Neural cell (in vitro differentiated cells): ENCODE measurements at regions not wholly inside any gene's neighbourhood (a gene's known extent, or its start where the extent isn't known, plus 50 kb on each side); places are given as distances from the start of the nearest gene placed in this dataset.

Experiments
- H2AFZ ChIP-seq: fragments of 200-600, 300-800 bp; sonication (generic), shearing (Covaris generic); 2 replicates; pipeline ENCODE4 v1.6.0; 2014; ENCODE audit warnings: low read depth, mild to moderate bottlenecking, antibody characterized with exemption, low read length, moderate library complexity
- H3F3A ChIP-seq: fragments of 200-600 bp; shearing (Covaris generic); 2 replicates; pipeline ENCODE4 v1.6.1; 2016; ENCODE audit warnings: mild to moderate bottlenecking, moderate library complexity, mixed read lengths, antibody characterized with exemption, low read length; ENCODE audit not compliant: insufficient read depth, poor library complexity, severe bottlenecking
- H3K27ac ChIP-seq: fragments of 200-600, 300-800 bp; sonication (generic), shearing (Covaris generic); 2 replicates; pipeline ENCODE4 v1.5.1; 2014; ENCODE audit warnings: mild to moderate bottlenecking, low read length, moderate library complexity
- H3K27me3 ChIP-seq: fragments of 300-800, 200-600 bp; sonication (generic), shearing (Covaris generic); 2 replicates; pipeline ENCODE4 v1.6.0; 2014; ENCODE audit warnings: mild to moderate bottlenecking, low read depth, low read length, moderate library complexity; ENCODE audit not compliant: insufficient read depth
- H3K36me3 ChIP-seq: fragments of 300-800, 200-600 bp; sonication (generic), shearing (Covaris generic); 2 replicates; pipeline ENCODE4 v1.5.1; 2014; ENCODE audit warnings: mild to moderate bottlenecking, antibody characterized with exemption, low read length, moderate library complexity; ENCODE audit not compliant: insufficient read depth
- H3K4me2 ChIP-seq: fragments of 300-800, 200-600 bp; sonication (generic), shearing (Covaris generic); 2 replicates; pipeline ENCODE4 v1.6.0; 2014; ENCODE audit warnings: mild to moderate bottlenecking, low read length
- H3K4me3 ChIP-seq: fragments of 300-800, 200-600 bp; sonication (generic), shearing (Covaris generic); 2 replicates; pipeline ENCODE4 v1.5.1; 2014; ENCODE audit warnings: mild to moderate bottlenecking, low read length, moderate library complexity
- H3K79me2 ChIP-seq: fragments of 200-600 bp; shearing (Covaris generic); replicated peaks from 2 replicates; pipeline ENCODE4 v1.6.0; 2014; ENCODE audit warnings: mild to moderate bottlenecking, low read length, moderate library complexity; ENCODE audit not compliant: insufficient read depth
- H3K9ac ChIP-seq: fragments of 300-800, 200-600 bp; sonication (generic), shearing (Covaris generic); 2 replicates; pipeline ENCODE4 v1.6.1; 2016; ENCODE audit warnings: mild to moderate bottlenecking, low read length, mixed read lengths
- H3K9me2 ChIP-seq: fragments of 200-600 bp; shearing (Covaris generic); 2 replicates; pipeline ENCODE4 v1.6.1; 2016; ENCODE audit warnings: mild to moderate bottlenecking, low read length, mixed read lengths; ENCODE audit not compliant: insufficient read depth
- H3K9me3 ChIP-seq: fragments of 200-600, 300-800 bp; sonication (generic), shearing (Covaris generic); 2 replicates; pipeline ENCODE4 v1.6.1; 2016; ENCODE audit warnings: mild to moderate bottlenecking, mixed run types, low read length, moderate library complexity, mixed read lengths
- H4K20me1 ChIP-seq: fragments of 200-600 bp; shearing (Covaris generic); 2 replicates; pipeline ENCODE4 v1.6.1; 2016; ENCODE audit warnings: mild to moderate bottlenecking, mixed run types; ENCODE audit not compliant: insufficient read depth
- CTCF ChIP-seq: fragments of 450-650 bp; IDR thresholded peaks from 2 replicates; pipeline ENCODE4 v1.5.1; 2014; ENCODE audit warnings: antibody characterized with exemption, mild to moderate bottlenecking, moderate library complexity; ENCODE audit not compliant: poor library complexity, severe bottlenecking
- EP300 ChIP-seq: fragments of 450-650 bp; conservative IDR thresholded peaks from 2 replicates; pipeline ENCODE4 v1.6.1; 2014; ENCODE audit warnings: antibody characterized with exemption, mild to moderate bottlenecking, moderate library complexity; ENCODE audit not compliant: poor library complexity, severe bottlenecking
- EZH2 ChIP-seq: fragments of 200-600, 300-800 bp; shearing (Covaris generic), sonication (generic); IDR thresholded peaks from 2 replicates; pipeline ENCODE4 v1.6.1; 2014; ENCODE audit warnings: antibody characterized with exemption, low read length, borderline replicate concordance, mild to moderate bottlenecking; ENCODE audit not compliant: insufficient read depth, poor library complexity, severe bottlenecking
- MXI1 ChIP-seq: fragments of 450-650 bp; conservative IDR thresholded peaks from 2 replicates; pipeline ENCODE4 v1.6.1; 2014; ENCODE audit warnings: antibody characterized with exemption, mild to moderate bottlenecking; ENCODE audit not compliant: poor library complexity, severe bottlenecking
- POLR2AphosphoS5 ChIP-seq: IDR thresholded peaks from 2 replicates; pipeline ENCODE4 v1.6.1; 2012
- RAD21 ChIP-seq: fragments of 450-650 bp; conservative IDR thresholded peaks from 2 replicates; pipeline ENCODE4 v1.6.1; 2014; ENCODE audit warnings: antibody characterized with exemption, mild to moderate bottlenecking, moderate library complexity
- REST ChIP-seq: IDR thresholded peaks from 2 replicates; pipeline ENCODE4 v1.6.1; 2012; ENCODE audit warnings: borderline replicate concordance
- SMC3 ChIP-seq: fragments of 450-650 bp; conservative IDR thresholded peaks from 2 replicates; pipeline ENCODE4 v1.6.1; 2014; ENCODE audit warnings: antibody characterized with exemption, mild to moderate bottlenecking, moderate library complexity; ENCODE audit not compliant: poor library complexity
- TAF1 ChIP-seq: IDR thresholded peaks from 2 replicates; pipeline ENCODE4 v1.6.1; 2012; ENCODE audit warnings: low read depth

GRCh38 chr4:116449764-116450163 is 635.6 kb downstream of the TRAM1L1 start:
- Histone ChIP-seq H3K36me3 (no peaks in the 10 kb centered on the region), H3F3A (no peaks in the 10 kb centered on the region), H3K27me3 (no peaks in the 10 kb centered on the region), H3K4me3 (no peak overlapping the region), H3K9ac (no peak overlapping the region), H4K20me1 (no peaks in the 10 kb centered on the region), H3K9me2 (no peaks in the 10 kb centered on the region), H3K4me2 (no peak overlapping the region), H3K79me2 (no peaks in the 10 kb centered on the region), H3K27ac (no peak overlapping the region), H2AFZ (no peak overlapping the region), H3K9me3 (no peaks in the 10 kb centered on the region)
- TF ChIP-seq EZH2 (no peak), REST (no peak), POLR2AphosphoS5 (no peak), MXI1 (no peak), CTCF (no peak), TAF1 (no peak), RAD21 (no peak), EP300 (no peak), SMC3 (no peak)

GRCh38 chr4:116444117-116444516 is 641.3 kb downstream of the TRAM1L1 start:
- Histone ChIP-seq H3K79me2 (no peaks in the 10 kb centered on the region), H3F3A (no peaks in the 10 kb centered on the region), H3K4me3 (no peak overlapping the region), H3K36me3 (no peaks in the 10 kb centered on the region), H3K27ac (no peak overlapping the region), H3K4me2 (no peak overlapping the region), H3K9me3 (no peaks in the 10 kb centered on the region), H3K9ac (no peak overlapping the region), H2AFZ (no peak overlapping the region), H4K20me1 (no peaks in the 10 kb centered on the region), H3K27me3 (no peaks in the 10 kb centered on the region), H3K9me2 (no peaks in the 10 kb centered on the region)
- no peak for TF ChIP-seq EP300
- TF ChIP-seq MXI1: no peak
- TF ChIP-seq EZH2: no peak
- TF ChIP-seq POLR2AphosphoS5: no peak
- no peak for TF ChIP-seq CTCF
- no peak for TF ChIP-seq REST
- TF ChIP-seq TAF1: no peak
- TF ChIP-seq SMC3: no peak
- TF ChIP-seq RAD21: no peak
